H9 (cell line): ENCODE measurements at regions not wholly inside any gene's neighbourhood (a gene's known extent, or its start where the extent isn't known, plus 50 kb on each side); places are given as distances from the start of the nearest gene placed in this dataset.
"Not testable (repeated sequence)": the region's sequence is repeated elsewhere in the genome, so short reads cannot be mapped to it uniquely, and the experiment has no call there.

Experiments
- DNase-seq: peaks from one replicate; pipeline ENCODE4 v3.0.0-alpha.2; 2017
- H2AFZ ChIP-seq: one replicate; pipeline ENCODE4 v1.6.1; 2013; ENCODE audit warnings: mild to moderate bottlenecking, low read length, control low read depth, moderate library complexity
- H2AK5ac ChIP-seq: 2 replicates; pipeline ENCODE4 v1.6.1; 2013; ENCODE audit warnings: low read length, control low read depth, mixed read lengths; ENCODE audit not compliant: insufficient read length
- H2BK120ac ChIP-seq: one replicate; pipeline ENCODE4 v1.6.1; 2013; ENCODE audit warnings: low read depth, mild to moderate bottlenecking, low read length, control low read depth, inconsistent platforms; ENCODE audit not compliant: poor library complexity, severe bottlenecking
- H2BK12ac ChIP-seq: 2 replicates; pipeline ENCODE4 v1.6.1; 2013; ENCODE audit warnings: low read length, control low read depth, mixed read lengths, low read depth; ENCODE audit not compliant: insufficient read length
- H2BK15ac ChIP-seq: 2 replicates; pipeline ENCODE4 v1.6.1; 2013; ENCODE audit warnings: low read depth, low read length, control low read depth
- H2BK20ac ChIP-seq: one replicate; pipeline ENCODE4 v1.6.1; 2013; ENCODE audit warnings: low read depth, mild to moderate bottlenecking, low read length, control low read depth, inconsistent platforms; ENCODE audit not compliant: poor library complexity, severe bottlenecking
- H2BK5ac ChIP-seq: 2 replicates; pipeline ENCODE4 v1.6.1; 2013; ENCODE audit warnings: low read length, control low read depth, mixed read lengths; ENCODE audit not compliant: insufficient read length
- H3K14ac ChIP-seq: 2 replicates; pipeline ENCODE4 v1.6.1; 2013; ENCODE audit warnings: low read length, control low read depth; ENCODE audit not compliant: insufficient read depth
- H3K18ac ChIP-seq: 2 replicates; pipeline ENCODE4 v1.6.1; 2013; ENCODE audit warnings: low read depth, mild to moderate bottlenecking, mixed read lengths, low read length, control low read depth; ENCODE audit not compliant: insufficient read length
- H3K23ac ChIP-seq: 2 replicates; pipeline ENCODE4 v1.6.1; 2013; ENCODE audit warnings: low read length, control low read depth, mixed read lengths, low read depth; ENCODE audit not compliant: insufficient read length
- H3K23me2 ChIP-seq: 2 replicates; pipeline ENCODE4 v1.6.1; 2013; ENCODE audit warnings: low read depth, mild to moderate bottlenecking, mixed read lengths, low read length, control low read depth; ENCODE audit not compliant: insufficient read length, poor library complexity, severe bottlenecking
- H3K27ac ChIP-seq: 2 replicates; pipeline ENCODE4 v1.5.1; 2013; ENCODE audit warnings: low read length, control low read depth, mixed read lengths, low read depth; ENCODE audit not compliant: insufficient read length
- H3K27me3 ChIP-seq: 2 replicates; pipeline ENCODE4 v1.6.1; 2013; ENCODE audit warnings: low read length, control low read depth, inconsistent platforms; ENCODE audit not compliant: insufficient read depth
- H3K4ac ChIP-seq: 2 replicates; pipeline ENCODE4 v1.6.1; 2013; ENCODE audit warnings: low read depth, mild to moderate bottlenecking, control low read depth, inconsistent platforms, low read length, moderate library complexity
- H3K4me1 ChIP-seq: 2 replicates; pipeline ENCODE4 v1.6.1; 2013; ENCODE audit warnings: low read length, control low read depth, inconsistent platforms; ENCODE audit not compliant: insufficient read depth
- H3K4me2 ChIP-seq: 2 replicates; pipeline ENCODE4 v1.6.1; 2013; ENCODE audit warnings: low read length, control low read depth, mixed read lengths; ENCODE audit not compliant: insufficient read length, insufficient read depth
- H3K56ac ChIP-seq: 2 replicates; pipeline ENCODE4 v1.6.1; 2013; ENCODE audit warnings: low read depth, mild to moderate bottlenecking, mixed read lengths, low read length, control low read depth; ENCODE audit not compliant: insufficient read length
- H3K79me1 ChIP-seq: 2 replicates; pipeline ENCODE4 v1.6.1; 2013; ENCODE audit warnings: low read depth, mild to moderate bottlenecking, moderate library complexity, low read length, control low read depth, inconsistent platforms; ENCODE audit not compliant: insufficient read depth, poor library complexity, severe bottlenecking
- H3K79me2 ChIP-seq: 2 replicates; pipeline ENCODE4 v1.6.1; 2013; ENCODE audit warnings: low read length, control low read depth, inconsistent platforms; ENCODE audit not compliant: insufficient read depth
- H3K9ac ChIP-seq: 2 replicates; pipeline ENCODE4 v1.6.1; 2013; ENCODE audit warnings: low read length, control low read depth, mixed read lengths; ENCODE audit not compliant: insufficient read length; ENCODE audit errors: extremely low read depth
- H3K9me3 ChIP-seq: one replicate; pipeline ENCODE4 v1.6.1; 2013; ENCODE audit warnings: low read depth, low read length, inconsistent platforms; ENCODE audit not compliant: control insufficient read depth
- H3T11ph ChIP-seq: one replicate; pipeline ENCODE4 v1.6.1; 2013; ENCODE audit warnings: mild to moderate bottlenecking, low read length, control low read depth, inconsistent platforms
- H4K20me1 ChIP-seq: one replicate; pipeline ENCODE4 v1.6.1; 2013; ENCODE audit not compliant: control insufficient read depth, insufficient read length, insufficient read depth
- H4K5ac ChIP-seq: 2 replicates; pipeline ENCODE4 v1.6.1; 2013; ENCODE audit warnings: low read depth, mild to moderate bottlenecking, mixed read lengths, low read length, control low read depth; ENCODE audit not compliant: insufficient read length
- H4K8ac ChIP-seq: replicated peaks from 2 replicates; pipeline ENCODE4 v1.6.1; 2013; ENCODE audit warnings: low read length, control low read depth, mixed read lengths, low read depth; ENCODE audit not compliant: insufficient read length
- H4K91ac ChIP-seq: 2 replicates; pipeline ENCODE4 v1.6.1; 2013; ENCODE audit warnings: low read depth, mild to moderate bottlenecking, moderate library complexity, mixed read lengths, low read length, control low read depth; ENCODE audit not compliant: insufficient read length
- H3K27ac Mint-ChIP-seq, 3 experiments: 2 replicates in 2 of 3; 3 replicates in 1 of 3; pipeline ENCODE4 v1.8.0; 2020 to 2021; ENCODE audit warnings: mixed read lengths in 3 of 3, mild to moderate bottlenecking in 1 of 3, moderate library complexity in 1 of 3
- H3K27me3 Mint-ChIP-seq: 2 replicates; pipeline ENCODE4 v1.8.0; 2021; ENCODE audit warnings: low read depth, mild to moderate bottlenecking, moderate library complexity, mixed read lengths
- H3K36me3 Mint-ChIP-seq, 3 experiments: 2 replicates in 2 of 3; 3 replicates in 1 of 3; pipeline ENCODE4 v1.8.0; 2020 to 2021; ENCODE audit warnings: low read depth in 3 of 3, mixed read lengths in 3 of 3; ENCODE audit not compliant: insufficient read depth in 1 of 3
- H3K4me1 Mint-ChIP-seq, 2 experiments: 2 replicates each; pipeline ENCODE4 v1.8.0; 2020; ENCODE audit warnings: mixed read lengths in 2 of 2
- H3K4me3 Mint-ChIP-seq, 2 experiments: 2 replicates in 1 of 2; 3 replicates in 1 of 2; pipeline ENCODE4 v1.8.0; 2020 to 2021; ENCODE audit warnings: mild to moderate bottlenecking in 2 of 2, mixed read lengths in 2 of 2, moderate library complexity in 1 of 2
- H3K9me3 Mint-ChIP-seq, 2 experiments: 2 replicates in 1 of 2; 3 replicates in 1 of 2; pipeline ENCODE4 v1.8.0; 2020; ENCODE audit warnings: mild to moderate bottlenecking in 2 of 2, mixed read lengths in 2 of 2, moderate library complexity in 1 of 2
- WGBS: extraction: QIAGEN DNeasy Blood & Tissue Kit; methylation state at CpG from one replicate; pipeline ENCODE4 v1.1.7; 2013; ENCODE audit warnings: missing lambda C conversion rate, low lambda C conversion rate, mixed read lengths; ENCODE audit not compliant: insufficient read length; ENCODE audit errors: extremely low coverage; 5-methylcytosine and 5-hydroxymethylcytosine counted together
- TF ChIP-seq, protein P1 (sequence below): fragments of 200-600 bp; sonication (generic); conservative IDR thresholded peaks from 3 replicates; pipeline ENCODE4 v1.8.0; 2021; ENCODE audit warnings: antibody characterized with exemption, mild to moderate bottlenecking

DNA sequence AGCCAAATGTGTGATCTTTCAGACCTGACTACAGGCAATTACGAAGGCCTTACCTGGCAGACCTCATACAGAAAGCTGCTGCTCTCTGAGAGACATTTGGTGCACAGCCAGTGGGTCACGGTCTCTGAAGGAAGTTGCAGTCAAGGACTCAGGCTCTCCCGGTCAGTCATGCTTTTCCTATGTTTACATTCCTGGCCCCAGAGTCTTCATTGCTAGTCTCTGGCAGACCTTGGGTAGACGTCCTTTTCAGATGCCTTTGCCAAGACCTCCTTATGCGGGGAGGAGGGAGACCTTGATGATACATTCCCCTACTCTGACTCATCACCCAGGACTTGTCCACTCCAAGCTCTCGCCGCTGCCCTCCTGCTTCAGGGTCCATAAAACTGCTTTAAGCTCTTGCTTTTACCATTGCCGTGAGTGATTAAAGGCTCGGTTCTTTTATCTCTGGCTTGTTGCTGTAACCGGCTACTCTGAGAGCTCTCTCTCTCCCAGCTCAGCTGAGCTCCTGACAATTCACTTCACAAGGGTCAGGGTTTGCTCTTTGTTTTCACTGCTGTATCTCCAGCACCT lies 62.0 kb upstream of the SLC35F5 start:
- Histone ChIP-seq H3K4me2 (no peak overlapping the region), H2AFZ (no peak overlapping the region), H3K23me2 (no peaks in the 10 kb centered on the region), H4K20me1 (no peaks in the 10 kb centered on the region), H3K9ac (no peak overlapping the region), H2BK12ac (no peak overlapping the region), H3T11ph (no peak overlapping the region), H3K27me3 (no peaks in the 10 kb centered on the region), H3K4me1 (no peaks in the 10 kb centered on the region; the same call in 1 of the 2 replicates), H3K18ac (no peak overlapping the region), H2BK15ac (no peak overlapping the region), H3K14ac (no peak overlapping the region), H2AK5ac (no peak overlapping the region), H3K9me3 (no peaks in the 10 kb centered on the region), H3K56ac (no peak overlapping the region), H2BK120ac (no peak overlapping the region), H2BK5ac (no peak overlapping the region), H4K5ac (no peak overlapping the region), H3K4ac (no peak overlapping the region), H3K23ac (no peak overlapping the region), H3K79me1 (no peaks in the 10 kb centered on the region), H3K79me2 (no peaks in the 10 kb centered on the region), H4K8ac (no peak overlapping the region), H3K27ac (no peak overlapping the region), H4K91ac (no peak overlapping the region), H2BK20ac (no peak overlapping the region)
- no peak overlapping the region for H3K4me3 Mint-ChIP-seq
- no CpG with 5 or more reads among the region's 10 CpGs for WGBS
- peaks cover 7 to 10% of the 10 kb centered on the region in 2 experiments for H3K4me1 Mint-ChIP-seq
- peak; percentile 61 for DNase-seq
- H3K27ac Mint-ChIP-seq, result peak overlapping the region in 1 of 3 experiments; percentile 22; a peak in 2 of 7 replicates
- H3K36me3 Mint-ChIP-seq, result no peaks in the 10 kb centered on the region
- TF ChIP-seq, protein P1, sequence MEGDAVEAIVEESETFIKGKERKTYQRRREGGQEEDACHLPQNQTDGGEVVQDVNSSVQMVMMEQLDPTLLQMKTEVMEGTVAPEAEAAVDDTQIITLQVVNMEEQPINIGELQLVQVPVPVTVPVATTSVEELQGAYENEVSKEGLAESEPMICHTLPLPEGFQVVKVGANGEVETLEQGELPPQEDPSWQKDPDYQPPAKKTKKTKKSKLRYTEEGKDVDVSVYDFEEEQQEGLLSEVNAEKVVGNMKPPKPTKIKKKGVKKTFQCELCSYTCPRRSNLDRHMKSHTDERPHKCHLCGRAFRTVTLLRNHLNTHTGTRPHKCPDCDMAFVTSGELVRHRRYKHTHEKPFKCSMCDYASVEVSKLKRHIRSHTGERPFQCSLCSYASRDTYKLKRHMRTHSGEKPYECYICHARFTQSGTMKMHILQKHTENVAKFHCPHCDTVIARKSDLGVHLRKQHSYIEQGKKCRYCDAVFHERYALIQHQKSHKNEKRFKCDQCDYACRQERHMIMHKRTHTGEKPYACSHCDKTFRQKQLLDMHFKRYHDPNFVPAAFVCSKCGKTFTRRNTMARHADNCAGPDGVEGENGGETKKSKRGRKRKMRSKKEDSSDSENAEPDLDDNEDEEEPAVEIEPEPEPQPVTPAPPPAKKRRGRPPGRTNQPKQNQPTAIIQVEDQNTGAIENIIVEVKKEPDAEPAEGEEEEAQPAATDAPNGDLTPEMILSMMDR, result no peak
- H3K9me3 Mint-ChIP-seq, result no peaks in the 10 kb centered on the region
- H3K27me3 Mint-ChIP-seq, result peaks cover 6% of the 10 kb centered on the region

DNA sequence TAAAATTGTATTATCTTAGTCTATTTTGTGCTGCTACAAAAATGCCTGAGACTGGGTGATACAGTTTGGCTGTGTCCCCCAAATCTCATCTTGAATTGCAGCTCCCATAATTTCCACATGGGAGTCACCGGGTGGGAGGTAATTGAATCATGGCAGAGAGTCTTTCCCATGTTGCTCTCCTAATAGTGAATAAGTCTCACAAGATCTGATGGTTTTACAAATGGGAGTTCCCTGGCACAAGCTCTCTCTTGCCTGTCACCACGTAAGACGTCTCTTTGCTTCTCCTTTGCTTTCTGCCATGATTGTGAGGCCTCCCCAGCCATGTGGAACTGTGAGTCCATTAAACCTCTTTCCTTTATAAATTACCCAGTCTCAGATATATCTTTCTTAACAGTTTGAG lies 57.0 kb upstream of the SLC35F5 start:
- WGBS, result no CpG with 5 or more reads among the region's 3 CpGs
- H3K36me3 Mint-ChIP-seq, H3K79me2 ChIP-seq, H2AFZ ChIP-seq, H3K18ac ChIP-seq, H3K23me2 ChIP-seq, H3K9me3 ChIP-seq, H3K27me3 ChIP-seq, H3K9me3 Mint-ChIP-seq, H3K27ac ChIP-seq, H4K91ac ChIP-seq, H3K4me1 Mint-ChIP-seq, H2BK20ac ChIP-seq, H3K14ac ChIP-seq, H3K4me1 ChIP-seq, H4K8ac ChIP-seq, H3K4me2 ChIP-seq, H3K9ac ChIP-seq, H2BK15ac ChIP-seq, H2BK5ac ChIP-seq, H3K27me3 Mint-ChIP-seq, H2BK120ac ChIP-seq, H2BK12ac ChIP-seq, H3K27ac Mint-ChIP-seq, H2AK5ac ChIP-seq, H3K23ac ChIP-seq, H3K4me3 Mint-ChIP-seq, H3K79me1 ChIP-seq, H3K56ac ChIP-seq, H3T11ph ChIP-seq, H4K5ac ChIP-seq, DNase-seq, H3K4ac ChIP-seq, H4K20me1 ChIP-seq: not testable (repeated sequence)
